ENCODE measurements at regions not wholly inside any gene's neighbourhood (a gene's known extent, or its start where the extent isn't known, plus 50 kb on each side); places are given as distances from the start of the nearest gene placed in this dataset.

DNA sequence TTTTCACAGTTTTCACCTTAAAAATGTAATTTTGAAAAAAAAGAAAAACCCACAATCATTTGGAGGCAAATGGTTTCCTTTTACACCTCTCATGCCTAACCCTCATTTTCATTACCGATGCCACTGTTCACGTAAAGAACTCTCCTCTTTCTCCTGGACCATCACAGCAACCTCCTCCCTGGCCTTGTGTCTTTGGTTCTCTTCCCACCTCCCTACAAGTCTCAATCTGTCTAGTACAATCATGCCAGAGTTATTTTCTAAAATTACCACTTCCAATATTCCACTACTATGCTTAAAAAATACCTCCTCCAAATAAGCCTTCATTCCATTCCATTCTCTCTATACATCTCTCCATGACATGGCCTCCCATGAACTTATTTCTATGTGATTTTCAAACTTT, 77.9 kb upstream of the RIT2 start:
- ATAC-seq (ENCODE audit: poor library complexity) (no peak), DNase-seq (no peak)
- H3K9me3 ChIP-seq (ENCODE audit: control insufficient read depth in 1 of 2, insufficient read depth in 1 of 2, low read length in 2 of 2), result peaks cover 0 to 4% of the 10 kb centered on the region in 2 experiments
- no peak overlapping the region for H3K4me3 Mint-ChIP-seq
- no peaks in the 10 kb centered on the region for H3K4me1 ChIP-seq (ENCODE audit: insufficient read depth, low read length)
- no peaks in the 10 kb centered on the region for H3K27me3 Mint-ChIP-seq
- POLR2A ChIA-PET, result no interaction called here
- no peak overlapping the region for H3K27ac Mint-ChIP-seq
- no peaks in the 10 kb centered on the region for H3K36me3 ChIP-seq (ENCODE audit: insufficient read depth, low read length)
- peaks cover 2% of the 10 kb centered on the region for H3K9me3 Mint-ChIP-seq
- no peak overlapping the region for H3K4me3 ChIP-seq (ENCODE audit: low read length)
- intact Hi-C loops (cut with DNase I, micrococcal nuclease), result no loop called here
- no peaks in the 10 kb centered on the region for H3K4me1 Mint-ChIP-seq (ENCODE audit: low read depth)
- no peaks in the 10 kb centered on the region for H3K36me3 Mint-ChIP-seq (ENCODE audit: low read depth)
- TF ChIP-seq, protein P1, sequence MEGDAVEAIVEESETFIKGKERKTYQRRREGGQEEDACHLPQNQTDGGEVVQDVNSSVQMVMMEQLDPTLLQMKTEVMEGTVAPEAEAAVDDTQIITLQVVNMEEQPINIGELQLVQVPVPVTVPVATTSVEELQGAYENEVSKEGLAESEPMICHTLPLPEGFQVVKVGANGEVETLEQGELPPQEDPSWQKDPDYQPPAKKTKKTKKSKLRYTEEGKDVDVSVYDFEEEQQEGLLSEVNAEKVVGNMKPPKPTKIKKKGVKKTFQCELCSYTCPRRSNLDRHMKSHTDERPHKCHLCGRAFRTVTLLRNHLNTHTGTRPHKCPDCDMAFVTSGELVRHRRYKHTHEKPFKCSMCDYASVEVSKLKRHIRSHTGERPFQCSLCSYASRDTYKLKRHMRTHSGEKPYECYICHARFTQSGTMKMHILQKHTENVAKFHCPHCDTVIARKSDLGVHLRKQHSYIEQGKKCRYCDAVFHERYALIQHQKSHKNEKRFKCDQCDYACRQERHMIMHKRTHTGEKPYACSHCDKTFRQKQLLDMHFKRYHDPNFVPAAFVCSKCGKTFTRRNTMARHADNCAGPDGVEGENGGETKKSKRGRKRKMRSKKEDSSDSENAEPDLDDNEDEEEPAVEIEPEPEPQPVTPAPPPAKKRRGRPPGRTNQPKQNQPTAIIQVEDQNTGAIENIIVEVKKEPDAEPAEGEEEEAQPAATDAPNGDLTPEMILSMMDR (IDR thresholded peaks at IDR 0.05), result no peak
- H3K27ac ChIP-seq (ENCODE audit: low read depth in 1 of 2, low read length in 2 of 2), result no peak overlapping the region
- H3K27me3 ChIP-seq (ENCODE audit: control insufficient read depth in 1 of 2, insufficient read depth in 2 of 2, low read length in 2 of 2), result no peaks in the 10 kb centered on the region
- CTCF ChIA-PET, result no interaction called here

DNA sequence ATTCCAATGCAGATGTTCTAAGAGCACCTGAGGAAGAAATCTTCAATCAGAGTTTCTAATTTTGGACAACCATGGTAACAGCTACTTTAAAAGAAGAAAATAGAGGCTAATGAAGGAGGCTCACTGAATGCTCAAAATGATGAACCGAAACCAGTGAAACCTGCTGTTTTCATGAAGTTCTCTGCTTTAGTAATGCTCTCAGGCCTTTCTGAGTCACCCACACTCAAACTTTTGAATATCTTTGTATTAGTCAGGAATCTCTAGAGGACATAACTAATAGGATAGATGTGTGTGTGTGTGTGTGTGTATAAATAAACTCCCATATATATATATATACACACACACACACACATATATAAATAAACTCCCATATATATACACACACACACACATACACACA, 76.9 kb upstream of the RIT2 start:
- H3K4me3 ChIP-seq (ENCODE audit: low read length), result no peak overlapping the region
- ChIA-PET CTCF (no interaction called here), POLR2A (no interaction called here)
- intact Hi-C loops (cut with DNase I, micrococcal nuclease), result no loop called here
- ATAC-seq (ENCODE audit: poor library complexity) (no peak), DNase-seq (no peak)
- TF ChIP-seq, protein P1 (IDR thresholded peaks at IDR 0.05), result no peak
- H3K9me3 Mint-ChIP-seq, result peaks cover 2% of the 10 kb centered on the region
- no peaks in the 10 kb centered on the region for H3K27me3 ChIP-seq (ENCODE audit: control insufficient read depth in 1 of 2, insufficient read depth in 2 of 2, low read length in 2 of 2)
- H3K9me3 ChIP-seq (ENCODE audit: control insufficient read depth in 1 of 2, insufficient read depth in 1 of 2, low read length in 2 of 2), result peaks cover 0 to 4% of the 10 kb centered on the region in 2 experiments
- H3K27ac ChIP-seq (ENCODE audit: low read depth in 1 of 2, low read length in 2 of 2), result no peak overlapping the region
- H3K4me1 Mint-ChIP-seq (ENCODE audit: low read depth), result no peaks in the 10 kb centered on the region
- H3K4me3 Mint-ChIP-seq, result no peak overlapping the region
- no peaks in the 10 kb centered on the region for H3K36me3 ChIP-seq (ENCODE audit: insufficient read depth, low read length)
- no peak overlapping the region for H3K27ac Mint-ChIP-seq
- no peaks in the 10 kb centered on the region for H3K36me3 Mint-ChIP-seq (ENCODE audit: low read depth)
- no peaks in the 10 kb centered on the region for H3K4me1 ChIP-seq (ENCODE audit: insufficient read depth, low read length)
- no peaks in the 10 kb centered on the region for H3K27me3 Mint-ChIP-seq

- Mint-ChIP-seq H3K4me3 (no peak overlapping the region), H3K27me3 (no peaks in the 10 kb centered on the region), H3K4me1 (ENCODE audit: low read depth) (no peaks in the 10 kb centered on the region), H3K9me3 (no peaks in the 10 kb centered on the region), H3K36me3 (ENCODE audit: low read depth) (no peaks in the 10 kb centered on the region), H3K27ac (no peak overlapping the region)
- H3K9me3 ChIP-seq (ENCODE audit: control insufficient read depth in 1 of 2, insufficient read depth in 1 of 2, low read length in 2 of 2), result no peaks in the 10 kb centered on the region
- no peaks in the 10 kb centered on the region for H3K36me3 ChIP-seq (ENCODE audit: insufficient read depth, low read length)
- H3K27ac ChIP-seq (ENCODE audit: low read depth in 1 of 2, low read length in 2 of 2), result no peak overlapping the region
- H3K4me1 ChIP-seq (ENCODE audit: insufficient read depth, low read length), result no peaks in the 10 kb centered on the region
- intact Hi-C loops (cut with DNase I, micrococcal nuclease), result no loop called here
- DNase-seq (no peak), ATAC-seq (ENCODE audit: poor library complexity) (no peak)
- POLR2A ChIA-PET, result no interaction called here
- no peak overlapping the region for H3K4me3 ChIP-seq (ENCODE audit: low read length)
- H3K27me3 ChIP-seq (ENCODE audit: control insufficient read depth in 1 of 2, insufficient read depth in 2 of 2, low read length in 2 of 2), result no peaks in the 10 kb centered on the region
- TF ChIP-seq, protein P1 (IDR thresholded peaks at IDR 0.05), result no peak
- CTCF ChIA-PET, result no interaction called here
Observed at GRCh38 chr18:43181711-43182110, 66.2 kb upstream of the RIT2 start.
